GM21619 (cell line): ENCODE measurements at regions not wholly inside any gene's neighbourhood (a gene's known extent, or its start where the extent isn't known, plus 50 kb on each side); places are given as distances from the start of the nearest gene placed in this dataset.
"Not testable (repeated sequence)": the region's sequence is repeated elsewhere in the genome, so short reads cannot be mapped to it uniquely, and the experiment has no call there.

Experiments
- ATAC-seq: cut with Tn5 transposase; IDR thresholded peaks from one replicate; pipeline ENCODE4 v1.9.1; 2021; ENCODE audit not compliant: unreplicated experiment

DNA sequence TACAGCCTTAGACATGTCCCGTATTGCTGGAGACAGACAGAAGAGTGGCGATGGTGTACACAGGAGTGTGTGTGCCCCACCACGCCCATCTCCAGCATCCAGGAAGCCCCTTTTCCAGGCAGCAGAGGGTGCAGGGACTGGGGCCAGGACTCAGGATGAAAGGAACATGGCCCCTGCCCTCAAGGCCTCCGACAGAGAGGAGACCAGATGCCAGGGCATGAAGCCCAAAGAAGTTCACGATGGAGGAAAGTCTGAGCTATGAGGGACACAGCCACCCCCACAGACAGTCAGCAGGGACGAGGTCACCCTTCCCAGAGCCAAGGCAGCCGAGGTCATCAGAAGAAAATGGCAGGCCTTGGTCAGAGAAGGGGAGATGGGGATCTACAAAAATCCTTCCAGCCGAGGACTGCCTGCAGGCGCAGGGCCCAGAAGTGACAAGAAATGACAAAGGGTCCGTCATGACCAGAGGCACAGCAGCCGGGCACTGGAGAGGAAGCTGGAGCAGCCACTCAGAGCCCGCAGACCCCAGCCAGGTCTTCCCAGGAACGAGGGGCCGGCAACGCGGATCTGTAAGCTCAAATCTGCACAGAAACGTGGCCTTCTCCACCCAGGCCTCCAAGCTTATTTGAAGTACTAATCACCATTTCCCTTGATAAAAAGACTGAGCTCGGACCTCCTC, 78.7 kb upstream of the PPP2R2D start:
- no peak for ATAC-seq

DNA sequence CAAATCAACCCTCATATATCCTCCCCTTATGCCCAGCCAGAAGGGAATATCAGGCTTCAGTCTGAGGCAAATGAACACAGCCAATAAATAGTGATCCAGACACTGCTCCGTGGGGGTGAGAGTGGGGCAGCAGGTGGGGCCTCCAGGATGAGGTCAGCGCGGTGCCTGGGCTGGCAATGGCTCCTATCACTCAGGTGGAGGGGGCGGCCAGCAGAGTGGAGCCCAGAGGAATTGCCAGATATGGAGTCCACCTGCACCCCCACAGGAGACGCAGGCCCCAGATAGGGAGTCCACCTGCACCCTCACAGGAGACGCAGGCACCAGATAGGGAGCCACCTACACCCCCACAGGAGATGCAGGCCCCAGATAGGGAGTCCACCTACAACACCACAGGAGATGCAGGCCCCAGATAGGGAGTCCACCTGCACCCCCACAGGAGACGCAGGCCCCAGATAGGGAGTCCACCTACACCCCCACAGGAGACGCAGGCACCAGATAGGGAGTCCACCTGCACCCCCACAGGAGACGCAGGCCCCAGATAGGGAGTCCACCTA, 78.0 kb upstream of the PPP2R2D start:
- ATAC-seq = no peak

DNA sequence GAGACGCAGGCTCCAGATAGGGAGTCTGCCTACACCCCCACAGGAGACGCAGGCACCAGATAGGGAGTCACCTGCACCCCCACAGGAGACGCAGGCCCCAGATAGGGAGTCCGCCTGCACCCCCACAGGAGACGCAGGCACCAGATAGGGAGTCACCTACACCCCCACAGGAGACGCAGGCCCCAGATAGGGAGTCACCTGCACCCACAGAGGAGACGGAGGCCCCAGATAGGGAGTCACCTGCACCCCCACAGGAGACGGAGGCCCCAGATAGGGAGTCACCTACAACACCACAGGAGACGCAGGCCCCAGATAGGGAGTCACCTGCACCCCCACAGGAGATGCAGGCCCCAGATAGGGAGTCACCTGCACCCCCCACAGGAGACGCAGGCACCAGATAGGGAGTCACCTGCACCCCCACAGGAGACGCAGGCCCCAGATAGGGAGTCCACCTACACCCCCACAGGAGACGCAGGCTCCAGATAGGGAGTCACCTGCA, 77.2 kb upstream of the PPP2R2D start:
- not testable (repeated sequence) for ATAC-seq

DNA sequence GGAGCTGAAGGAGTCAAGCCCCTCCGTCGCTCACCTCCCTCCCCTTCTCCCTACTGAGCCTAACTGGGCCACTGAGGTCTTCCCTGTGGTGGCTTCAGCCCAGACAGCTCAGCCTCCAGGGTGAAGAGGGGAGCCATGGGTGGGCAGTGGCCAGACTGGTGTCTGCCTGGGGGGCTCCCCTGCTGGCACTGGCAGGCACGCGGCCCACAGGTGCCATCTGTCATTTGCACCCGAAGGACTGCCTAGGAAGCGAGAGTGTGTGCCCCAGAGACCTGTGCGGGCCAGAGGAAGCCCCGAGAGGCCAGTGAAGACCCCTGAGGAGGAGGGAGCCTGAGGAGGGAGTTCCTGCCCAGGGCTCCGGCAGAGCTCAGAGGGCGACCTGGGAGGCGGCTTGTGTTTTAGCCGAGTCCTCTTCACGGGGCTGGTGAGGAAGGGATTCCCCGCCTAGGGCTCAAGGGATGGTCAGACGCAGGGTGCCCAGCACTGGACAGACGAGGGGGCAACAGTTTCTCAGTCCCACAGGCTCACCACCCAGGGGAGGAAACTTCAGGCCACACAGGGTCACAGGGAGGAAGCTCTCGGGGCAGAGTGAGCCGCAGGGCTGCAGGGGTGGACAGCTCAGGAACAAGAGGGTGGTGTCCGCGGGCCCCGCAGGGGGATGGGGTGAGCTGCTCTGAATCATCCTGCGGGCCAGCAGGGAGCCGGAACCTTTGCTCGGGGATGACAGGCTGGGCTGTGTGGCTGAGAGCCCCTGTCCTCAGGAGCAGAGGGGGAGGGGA, 76.2 kb upstream of the PPP2R2D start:
- ATAC-seq = no peak

DNA sequence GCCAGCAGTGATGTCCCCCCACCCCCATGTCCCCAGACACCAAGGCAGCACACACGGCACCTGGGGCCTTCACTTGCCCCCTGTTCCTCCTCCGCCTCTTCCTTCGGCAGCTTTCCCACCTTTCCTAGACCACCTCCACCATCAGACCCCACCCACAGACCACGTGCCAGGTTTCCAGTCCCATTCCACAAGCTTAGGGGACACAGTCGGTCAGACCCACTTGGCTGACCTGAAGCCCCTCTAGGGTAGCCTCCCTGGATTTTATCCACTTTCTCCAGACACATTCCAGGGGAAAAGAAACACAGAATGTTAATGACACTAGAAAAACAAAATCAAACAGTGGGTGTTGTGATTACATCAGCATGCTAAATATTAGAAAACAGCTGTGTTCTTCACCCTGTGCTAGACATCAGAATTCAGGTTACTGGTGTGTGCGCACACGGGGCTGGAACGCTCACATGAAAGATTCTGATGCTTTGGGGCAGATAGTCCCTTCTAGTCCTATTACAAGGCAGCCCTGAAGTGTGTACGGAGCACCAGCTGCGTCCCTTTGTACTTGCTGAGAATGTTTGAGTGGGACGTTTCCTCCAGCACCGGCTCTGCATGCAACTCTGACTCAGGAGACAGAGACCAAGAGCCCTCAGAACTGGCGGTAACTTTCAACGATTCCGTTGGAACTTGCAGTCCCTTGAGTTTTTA, 75.5 kb upstream of the PPP2R2D start:
- ATAC-seq = no peak

DNA sequence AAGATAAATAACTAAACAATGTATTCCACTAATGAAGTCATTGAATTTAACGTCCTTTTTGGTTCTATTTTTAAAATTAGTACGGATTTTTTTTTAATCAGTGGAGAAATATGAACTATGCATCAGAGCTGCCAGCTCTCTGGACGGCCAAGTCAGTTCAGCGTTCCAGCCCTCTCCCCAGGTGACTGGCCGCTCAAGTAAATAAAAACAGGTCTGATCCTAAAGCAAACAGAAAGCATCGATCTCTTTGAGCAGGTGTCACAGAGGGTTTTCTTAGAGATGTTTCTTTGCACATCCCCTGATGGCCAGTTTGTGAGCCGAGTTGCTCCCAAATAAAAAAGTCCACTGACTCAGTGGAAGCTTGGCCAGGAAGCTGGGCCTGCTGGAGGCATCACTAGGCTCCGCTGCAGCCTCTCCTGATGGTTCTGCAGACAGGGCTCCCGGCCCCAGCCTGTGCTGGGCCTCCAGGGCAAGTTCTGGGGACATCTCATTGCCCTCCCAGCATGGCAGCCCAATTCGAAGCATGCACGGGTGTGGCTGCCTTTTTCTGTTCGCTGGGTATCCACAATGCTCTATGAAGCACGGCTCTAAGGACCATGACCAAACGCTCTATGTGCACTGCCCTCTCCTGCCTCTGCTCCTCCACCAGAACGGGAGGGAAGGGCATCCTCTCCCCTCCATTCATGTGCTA, 74.7 kb upstream of the PPP2R2D start:
- no peak for ATAC-seq

DNA sequence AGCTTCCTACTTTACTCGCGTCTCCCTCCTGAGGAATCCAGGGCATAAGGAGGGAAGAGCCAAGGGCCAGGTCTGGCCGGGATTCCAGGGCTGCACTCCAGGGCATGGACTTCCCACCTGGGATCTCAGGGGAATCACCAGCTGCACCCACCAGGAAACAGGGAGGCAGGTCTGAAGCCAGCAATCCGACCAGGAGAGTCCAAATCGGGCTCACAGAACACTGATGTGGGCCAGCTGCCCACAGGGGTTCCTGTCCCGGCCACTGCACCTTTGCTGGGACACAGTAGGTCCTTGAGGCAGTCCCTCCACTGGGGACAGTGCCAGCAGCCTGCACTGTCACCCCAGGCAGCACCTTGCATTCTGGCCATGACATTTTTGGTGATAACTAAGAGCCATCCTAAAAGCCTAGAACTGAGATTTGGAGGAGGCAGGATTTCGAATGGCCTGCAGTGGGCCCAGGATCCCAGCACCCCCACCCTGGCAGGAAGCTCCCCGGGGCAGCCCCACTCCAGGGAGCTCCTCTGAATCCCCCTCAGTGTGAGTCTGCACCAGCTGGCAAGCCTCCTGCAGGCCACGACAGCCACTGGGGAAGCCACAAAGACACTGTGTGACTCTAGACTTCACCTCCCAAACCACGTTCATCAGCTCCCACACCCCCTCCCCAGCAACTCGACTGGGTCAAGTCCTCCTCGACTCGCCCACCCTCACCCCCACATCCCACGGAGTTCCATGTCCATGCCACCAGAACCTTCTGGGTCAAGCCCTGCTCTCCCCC, 71.5 kb upstream of the PPP2R2D start:
- ATAC-seq = no peak

DNA sequence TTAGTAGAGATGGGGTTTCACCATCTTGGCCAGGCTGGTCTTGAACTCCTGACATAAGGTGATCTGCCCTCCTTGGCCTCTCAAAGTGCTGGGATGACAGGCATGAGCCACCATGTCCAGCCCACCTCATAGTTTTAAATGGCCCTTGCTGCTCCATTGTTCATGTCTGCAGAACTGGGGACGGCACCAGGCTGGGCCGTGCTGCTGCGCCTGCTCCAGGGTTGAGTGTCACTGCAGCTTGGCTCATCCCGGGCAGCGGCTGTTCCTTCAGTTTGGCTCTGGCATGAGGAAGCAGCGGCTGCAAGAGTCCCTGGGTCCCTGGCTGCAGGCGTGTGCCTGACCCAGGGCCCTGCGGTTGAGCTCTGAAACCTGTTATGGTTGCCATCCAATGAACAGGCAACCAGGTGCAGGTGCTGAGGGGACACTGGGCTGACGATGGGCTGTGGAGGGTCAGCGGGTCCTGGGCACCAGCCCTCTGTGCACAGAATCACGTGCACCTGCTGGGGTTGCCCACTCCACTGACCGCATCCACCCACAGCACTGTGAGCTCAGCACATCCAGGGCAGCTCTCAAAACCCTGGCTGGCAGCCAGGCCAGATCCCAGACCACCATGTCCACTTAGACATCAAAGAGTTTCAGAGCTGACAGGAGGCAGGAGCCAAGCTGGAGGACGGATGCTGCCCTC, 70.2 kb upstream of the PPP2R2D start:
- ATAC-seq = no peak

DNA sequence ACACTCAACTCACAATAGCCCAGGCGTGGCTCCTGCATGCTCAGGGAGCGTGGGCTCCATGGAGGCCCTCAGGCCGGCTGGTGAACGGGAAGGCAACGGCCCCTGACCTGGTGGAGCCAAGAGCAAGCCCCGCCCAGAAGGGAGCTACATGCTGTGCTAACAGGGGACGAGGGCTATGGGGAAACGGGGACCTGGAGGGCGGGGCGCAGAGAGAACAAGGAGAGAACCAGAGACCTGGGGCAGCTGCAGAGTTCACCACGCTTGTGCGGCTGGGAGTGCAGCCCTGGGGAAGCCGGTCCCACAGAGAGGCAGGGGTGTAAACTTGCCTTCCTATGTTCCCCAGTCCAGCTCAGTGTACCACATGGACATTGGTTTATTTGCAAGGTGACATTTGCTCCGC, 69.2 kb upstream of the PPP2R2D start:
- no peak for ATAC-seq

DNA sequence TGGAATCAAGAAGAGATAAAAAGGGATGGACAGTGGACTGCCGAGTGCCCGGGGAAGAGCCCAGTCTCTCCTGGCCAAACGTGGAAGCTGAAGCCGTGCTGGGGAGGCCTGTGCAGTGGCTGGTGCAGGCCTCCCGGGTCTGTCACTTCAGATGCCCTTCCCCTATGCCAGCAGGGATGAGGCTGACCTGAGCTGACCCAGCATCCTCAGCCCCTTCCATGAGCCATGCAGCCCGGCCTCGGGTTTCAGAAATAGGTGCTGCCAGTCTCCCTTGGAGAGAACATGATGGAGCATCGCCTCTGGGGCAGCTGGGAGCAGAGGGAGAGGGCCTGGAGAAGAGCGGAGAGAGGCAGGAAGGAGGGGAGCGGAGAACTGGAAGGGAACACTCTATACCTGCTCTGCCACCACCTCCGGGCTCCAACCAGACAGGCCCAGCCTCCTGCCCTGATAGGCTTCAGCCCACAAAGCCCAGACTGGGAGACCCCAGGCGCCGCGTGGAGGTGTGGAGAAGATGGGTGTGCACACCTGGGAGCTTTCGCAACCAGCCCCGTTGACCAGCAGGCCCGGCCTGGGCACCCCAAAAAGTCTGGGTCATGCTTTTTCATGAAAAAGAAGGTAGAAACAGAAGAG, 68.6 kb upstream of the PPP2R2D start:
- no peak for ATAC-seq

DNA sequence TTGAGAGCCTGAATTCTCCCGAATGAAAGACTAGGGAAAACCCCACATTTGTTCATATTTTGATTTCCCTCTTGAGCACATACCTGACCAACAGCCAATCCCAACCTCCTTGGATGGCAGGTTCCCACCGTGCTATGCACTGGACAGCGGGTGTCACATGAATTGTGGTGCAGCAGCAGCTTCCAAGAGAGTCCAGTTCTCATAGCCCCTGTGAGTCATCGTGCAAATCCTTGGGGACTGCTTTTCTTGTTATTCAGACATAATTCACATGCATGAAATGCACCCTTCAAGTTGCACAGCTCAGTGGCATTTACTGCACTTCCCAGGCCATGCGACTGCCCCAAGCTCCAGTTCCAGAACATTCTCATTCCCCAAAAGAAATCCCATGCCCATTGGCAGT, 67.8 kb upstream of the PPP2R2D start:
- no peak for ATAC-seq

DNA sequence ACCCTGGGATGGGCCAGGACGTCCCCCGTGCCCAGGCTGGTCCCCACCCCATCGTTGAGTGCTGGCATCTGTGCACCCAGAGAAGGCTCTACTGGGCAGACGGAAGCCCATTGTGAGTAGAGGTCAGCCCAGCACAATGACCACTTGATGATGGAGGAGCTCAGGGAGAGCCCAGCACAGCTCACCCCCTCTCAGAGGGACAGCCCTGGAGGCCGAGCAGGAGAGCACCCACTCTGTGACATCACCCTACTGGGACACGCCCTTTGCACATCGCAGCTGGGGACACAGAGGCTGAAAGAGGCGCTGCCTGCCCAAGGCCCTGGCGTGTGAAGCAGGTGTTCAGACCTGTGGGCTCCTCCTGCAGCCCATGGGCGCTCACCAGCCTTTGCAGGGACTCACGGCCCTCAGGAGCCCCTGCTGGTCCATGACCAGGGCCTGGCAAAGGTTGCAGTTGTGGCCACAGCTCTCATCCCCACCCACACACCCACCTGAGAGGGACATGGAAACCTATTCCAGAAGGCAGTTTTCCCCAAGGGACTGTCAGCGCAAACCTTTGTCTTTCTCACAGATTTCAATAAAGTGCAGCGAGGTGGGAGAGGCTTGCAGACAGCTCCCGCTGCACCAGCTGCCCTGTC, 67.2 kb upstream of the PPP2R2D start:
- ATAC-seq = no peak

DNA sequence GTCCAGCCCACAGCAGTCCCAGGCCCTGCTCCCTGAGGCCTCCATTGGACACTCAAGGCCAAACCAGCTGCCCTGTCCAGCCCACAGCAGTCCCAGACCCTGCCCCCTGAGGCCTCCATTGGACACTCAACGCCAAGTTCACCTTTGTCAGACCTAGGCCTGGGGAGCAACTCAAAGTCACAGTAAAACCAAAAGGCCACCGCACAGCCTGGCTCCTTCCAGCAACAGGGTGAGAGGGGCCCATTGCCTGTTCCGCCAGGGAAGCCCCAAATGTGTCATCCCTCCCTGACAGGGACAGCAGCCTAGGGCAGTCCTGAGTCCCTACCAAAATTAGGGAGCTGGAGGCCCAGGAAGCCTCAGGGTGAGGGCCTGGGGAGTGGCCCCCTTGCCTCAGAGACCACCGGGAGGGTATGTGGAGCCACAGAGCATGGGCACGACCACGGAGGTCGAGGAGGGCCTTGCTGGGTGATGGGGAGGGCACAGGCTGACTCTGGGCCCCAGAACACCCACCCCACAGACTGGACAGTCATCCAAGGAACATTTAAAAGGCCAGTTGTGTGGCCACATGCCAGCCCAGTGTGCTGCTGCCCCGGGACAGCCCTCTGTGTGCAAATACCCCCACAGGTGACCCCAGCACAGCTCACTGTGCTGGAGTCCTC, 66.5 kb upstream of the PPP2R2D start:
- ATAC-seq = no peak

DNA sequence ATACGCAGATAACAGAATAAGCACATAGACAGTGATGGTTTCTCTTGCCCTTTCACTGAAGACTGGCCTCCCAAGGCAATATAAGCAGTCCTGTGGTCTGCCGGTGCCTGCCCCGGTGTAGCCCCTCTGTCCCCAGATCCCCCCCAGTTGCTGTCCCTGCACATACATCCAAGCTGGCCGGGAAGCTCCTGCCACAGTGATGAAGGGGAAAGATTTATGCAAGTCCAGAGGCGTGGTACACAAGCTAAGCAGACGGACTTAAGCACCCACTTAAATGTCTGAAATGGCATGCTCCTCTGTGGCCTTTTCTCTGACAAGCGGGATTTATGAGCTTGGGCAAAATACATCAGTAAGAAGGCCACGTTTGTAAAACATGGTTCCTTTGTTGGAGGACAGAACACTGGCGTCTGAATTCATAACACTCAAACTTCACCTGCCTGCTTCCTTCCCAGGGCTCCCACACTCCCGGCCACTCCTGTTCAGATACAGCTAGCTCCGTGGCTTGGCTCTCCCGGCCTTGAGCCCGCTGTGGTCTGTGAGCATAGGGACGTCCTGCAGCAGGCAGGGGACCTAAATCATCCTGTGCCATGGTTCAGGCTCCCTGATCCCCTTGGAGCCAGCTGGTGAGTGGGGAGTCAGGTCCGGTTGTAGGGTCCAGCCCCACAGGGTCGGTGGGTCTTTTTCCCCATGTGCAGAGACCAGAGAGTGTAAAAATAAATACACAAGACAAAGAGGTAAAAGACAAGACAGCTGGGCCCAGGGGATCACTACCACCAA, 61.7 kb upstream of the PPP2R2D start:
- ATAC-seq = no peak

DNA sequence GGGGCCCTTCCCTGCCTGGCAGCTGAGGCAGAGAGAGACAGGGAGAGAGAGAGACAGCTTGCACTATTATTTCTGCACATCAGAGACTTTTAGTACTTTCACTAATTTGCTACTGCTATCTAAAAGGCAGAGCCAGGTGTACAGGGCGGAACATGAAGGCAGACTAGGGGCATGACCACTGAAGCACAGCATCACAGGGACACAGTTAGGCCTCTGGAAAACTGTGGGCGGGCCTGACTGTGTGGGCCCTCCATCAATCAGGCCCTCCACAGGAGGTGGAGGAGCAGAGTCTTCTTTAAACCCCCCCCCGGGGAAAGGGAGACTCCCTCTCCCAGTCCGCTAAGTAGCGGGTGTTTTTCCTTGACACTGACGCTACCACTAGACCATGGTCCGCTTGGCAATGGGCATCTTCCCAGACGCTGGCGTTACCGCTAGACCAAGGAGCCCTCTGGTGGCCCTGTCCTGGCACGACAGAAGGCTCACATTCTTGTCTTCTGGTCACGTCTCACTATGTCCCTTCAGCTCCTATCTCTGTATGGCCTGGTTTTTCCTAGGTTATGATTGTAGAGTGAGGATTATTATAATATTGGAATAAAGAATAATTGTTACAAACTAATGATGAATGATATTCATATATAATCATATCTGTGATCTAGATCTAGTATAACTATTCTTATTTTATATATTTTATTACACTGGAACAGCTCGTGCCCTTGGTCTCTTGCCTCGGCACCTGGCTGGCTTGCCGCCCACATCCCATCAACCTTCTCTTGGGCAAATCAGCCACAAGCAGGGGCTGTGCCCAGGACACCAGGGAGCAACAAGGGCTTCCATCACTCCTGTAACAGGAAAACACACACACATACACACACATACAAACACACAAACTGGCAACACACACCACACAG, 60.7 kb upstream of the PPP2R2D start:
- not testable (repeated sequence) for ATAC-seq

DNA sequence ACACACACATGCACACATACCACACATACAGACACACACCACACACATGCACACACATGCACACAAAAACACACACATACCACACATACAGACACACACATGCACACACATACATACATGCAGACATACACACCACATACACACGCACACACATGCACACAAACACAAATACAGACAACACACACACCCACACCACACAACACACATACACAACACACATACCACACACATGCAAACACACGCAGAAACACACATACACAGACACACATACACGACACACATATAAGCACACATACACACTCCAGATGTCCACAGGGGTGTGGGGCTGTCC, 60.1 kb upstream of the PPP2R2D start:
- no peak for ATAC-seq
